OCI-LY1 (cell line): ENCODE measurements at regions not wholly inside any gene's neighbourhood (a gene's known extent, or its start where the extent isn't known, plus 50 kb on each side); places are given as distances from the start of the nearest gene placed in this dataset.

Experiments used
- CTCF ChIP-seq: fragments of 200-600 bp; sonication (generic), shearing (Covaris generic); IDR thresholded peaks from 2 replicates; pipeline ENCODE4 v1.5.1; 2017; ENCODE audit warnings: mild to moderate bottlenecking, antibody characterized with exemption, low read length, moderate library complexity, mixed read lengths
- EZH2 ChIP-seq: fragments of 200-600 bp; sonication (generic), shearing (Covaris generic); IDR thresholded peaks from 2 replicates; pipeline ENCODE4 v1.8.0; 2017; ENCODE audit warnings: borderline replicate concordance, mixed run types, mild to moderate bottlenecking, antibody characterized with exemption, low read length, moderate library complexity, mixed read lengths

GRCh38 chr3:24624938-24625681 lies 130.5 kb upstream of the THRB start:
- TF ChIP-seq CTCF (no peak), EZH2 (no peak)
